ENCODE measurements at regions not wholly inside any gene's neighbourhood (a gene's known extent, or its start where the extent isn't known, plus 50 kb on each side); places are given as distances from the start of the nearest gene placed in this dataset.

GRCh38 chr14:98819132-98819866 lies 452.7 kb downstream of the BCL11B start:
- Histone ChIP-seq H3K4me1 (no peaks in the 10 kb centered on the region), H3K27ac (peak overlapping the region; percentile 69 to 79), H3K9me3 (no peaks in the 10 kb centered on the region), H3K36me3 (no peaks in the 10 kb centered on the region), H3K4me3 (no peak overlapping the region), H3K27me3 (no peaks in the 10 kb centered on the region)
- intact Hi-C loops (cut with DNase I; ENCODE audit: low total_unique reads): no loop called here
- TF ChIP-seq POLR2AphosphoS5 (IDR thresholded peaks at IDR 0.05): peak in 1 of 3 donors; percentile 52
- no peak for TF ChIP-seq POLR2A (IDR thresholded peaks at IDR 0.05)
- DNase-seq (ENCODE audit: low spot score in 2 of 2): peak; percentile 79 to 82

GRCh38 chr14:98819867-98820206 lies 452.2 kb downstream of the BCL11B start:
- H3K27ac ChIP-seq: peak overlapping the region; percentile 69 to 79
- H3K4me1 ChIP-seq: no peaks in the 10 kb centered on the region
- H3K36me3 ChIP-seq: no peaks in the 10 kb centered on the region
- DNase-seq (ENCODE audit: low spot score in 2 of 2): no peak
- H3K27me3 ChIP-seq: no peaks in the 10 kb centered on the region
- no peak for TF ChIP-seq POLR2A (IDR thresholded peaks at IDR 0.05)
- no peak for TF ChIP-seq POLR2AphosphoS5 (IDR thresholded peaks at IDR 0.05)
- TF ChIP-seq CTCF (IDR thresholded peaks at IDR 0.05): no peak
- H3K9me3 ChIP-seq: no peaks in the 10 kb centered on the region
- H3K4me3 ChIP-seq: no peak overlapping the region
- intact Hi-C loops (cut with DNase I; ENCODE audit: low total_unique reads): no loop called here

GRCh38 chr14:98822917-98823316 lies 449.1 kb downstream of the BCL11B start:
- no peak for TF ChIP-seq CTCF (IDR thresholded peaks at IDR 0.05)
- TF ChIP-seq POLR2AphosphoS5 (IDR thresholded peaks at IDR 0.05): no peak
- TF ChIP-seq POLR2A (IDR thresholded peaks at IDR 0.05): no peak
- no peak for DNase-seq (ENCODE audit: low spot score in 2 of 2)
- no peak overlapping the region for H3K27ac ChIP-seq
- no peaks in the 10 kb centered on the region for H3K27me3 ChIP-seq
- no peaks in the 10 kb centered on the region for H3K36me3 ChIP-seq
- H3K4me1 ChIP-seq: no peaks in the 10 kb centered on the region
- H3K9me3 ChIP-seq: no peaks in the 10 kb centered on the region
- intact Hi-C loops (cut with DNase I; ENCODE audit: low total_unique reads): no loop called here
- no peak overlapping the region for H3K4me3 ChIP-seq

GRCh38 chr14:98826618-98827017 lies 445.4 kb downstream of the BCL11B start:
- intact Hi-C loops (cut with DNase I; ENCODE audit: low total_unique reads): no loop called here
- no peak overlapping the region for H3K27ac ChIP-seq
- TF ChIP-seq POLR2AphosphoS5 (IDR thresholded peaks at IDR 0.05): no peak
- no peak for TF ChIP-seq CTCF (IDR thresholded peaks at IDR 0.05)
- no peak for TF ChIP-seq POLR2A (IDR thresholded peaks at IDR 0.05)
- no peaks in the 10 kb centered on the region for H3K4me1 ChIP-seq
- no peak overlapping the region for H3K4me3 ChIP-seq
- H3K36me3 ChIP-seq: no peaks in the 10 kb centered on the region
- DNase-seq (ENCODE audit: low spot score in 2 of 2): peak in 1 of 2 donors; percentile 30
- no peaks in the 10 kb centered on the region for H3K9me3 ChIP-seq
- no peaks in the 10 kb centered on the region for H3K27me3 ChIP-seq

- TF ChIP-seq POLR2AphosphoS5 (IDR thresholded peaks at IDR 0.05) (no peak), CTCF (IDR thresholded peaks at IDR 0.05) (no peak), POLR2A (IDR thresholded peaks at IDR 0.05) (no peak)
- no peak for DNase-seq (ENCODE audit: low spot score in 2 of 2)
- Histone ChIP-seq H3K4me3 (no peak overlapping the region), H3K9me3 (no peaks in the 10 kb centered on the region), H3K27me3 (no peaks in the 10 kb centered on the region), H3K4me1 (no peaks in the 10 kb centered on the region), H3K27ac (no peak overlapping the region), H3K36me3 (no peaks in the 10 kb centered on the region)
- intact Hi-C loops (cut with DNase I; ENCODE audit: low total_unique reads): no loop called here
These were observed 437.9 kb downstream of the BCL11B start for GRCh38 chr14:98834119-98834518.

All from breast epithelium (tissue), 4 donors.